ENCODE measurements at regions not wholly inside any gene's neighbourhood (a gene's known extent, or its start where the extent isn't known, plus 50 kb on each side); places are given as distances from the start of the nearest gene placed in this dataset.

GRCh38 chr7:15018981-15019380 lies 116.4 kb upstream of the DGKB start:
- Histone ChIP-seq H3K4me3 (ENCODE audit: insufficient read depth, low read depth, low read length) (no peak overlapping the region), H3K9me3 (ENCODE audit: control insufficient read depth, insufficient read depth, low read length) (no peaks in the 10 kb centered on the region), H2AK5ac (ENCODE audit: low read depth, low read length) (no peak overlapping the region), H2BK20ac (ENCODE audit: low read depth, low read length) (no peak overlapping the region), H3K9me1 (ENCODE audit: insufficient read depth, low read length) (no peaks in the 10 kb centered on the region), H4K8ac (ENCODE audit: low read depth in 2 of 2, low read length in 2 of 2) (no peak overlapping the region), H3K27ac (ENCODE audit: insufficient read depth, low read length) (no peak overlapping the region), H3K4me2 (ENCODE audit: low read depth, low read length) (no peak overlapping the region), H3K18ac (ENCODE audit: low read depth, low read length) (no peak overlapping the region), H3K36me3 (ENCODE audit: control insufficient read depth, insufficient read depth, low read length) (no peaks in the 10 kb centered on the region), H4K91ac (ENCODE audit: insufficient read depth, low read depth, low read length) (no peak overlapping the region), H2BK15ac (ENCODE audit: low read depth, low read length) (no peak overlapping the region), H3K23ac (ENCODE audit: low read depth, low read length) (no peak overlapping the region), H4K20me1 (ENCODE audit: insufficient read depth, low read length) (no peaks in the 10 kb centered on the region), H4K5ac (ENCODE audit: low read depth, low read length) (no peak overlapping the region), H3K4me1 (ENCODE audit: control insufficient read depth, insufficient read depth, low read length) (no peaks in the 10 kb centered on the region), H2BK5ac (ENCODE audit: low read depth, low read length, poor library complexity, severe bottlenecking) (no peak overlapping the region), H2AFZ (replicated peaks; ENCODE audit: low read length, poor library complexity) (no peak overlapping the region), H2AK9ac (replicated peaks; ENCODE audit: low read depth, low read length, poor library complexity) (no peak overlapping the region), H3K14ac (replicated peaks; ENCODE audit: low read depth, low read length) (no peak overlapping the region), H2BK120ac (ENCODE audit: low read depth, low read length) (no peak overlapping the region), H3K56ac (ENCODE audit: extremely low read depth, insufficient read depth, low read length) (no peak overlapping the region), H3K4ac (ENCODE audit: low read depth, low read length) (no peak overlapping the region), H3K27me3 (ENCODE audit: control insufficient read depth, insufficient read depth, low read length) (no peaks in the 10 kb centered on the region), H3K79me1 (ENCODE audit: low read depth in 1 of 2, low read length in 2 of 2) (no peaks in the 10 kb centered on the region), H3K9ac (ENCODE audit: low read depth, low read length) (no peak overlapping the region)
- no peak for ATAC-seq (ENCODE audit: low read depth)
- no CpG with 5 or more reads among the region's 2 CpGs for WGBS, 2 experiments (ENCODE audit: extremely low coverage in 2 of 2, insufficient read length in 1 of 2)
- TF ChIP-seq POLR2A (IDR thresholded peaks at IDR 0.05; ENCODE audit: low read depth, low read length) (no peak), NFE2L2 (IDR thresholded peaks at IDR 0.05; ENCODE audit: low read depth, low read length) (no peak), RCOR1 (IDR thresholded peaks at IDR 0.05; ENCODE audit: insufficient replicate concordance, low read length) (no peak), FOS (IDR thresholded peaks at IDR 0.05; ENCODE audit: low read depth, low read length) (no peak), ELK1 (IDR thresholded peaks at IDR 0.05; ENCODE audit: borderline replicate concordance, low read depth, low read length) (no peak), RAD21 (IDR thresholded peaks at IDR 0.05; ENCODE audit: low read length) (no peak), RFX5 (IDR thresholded peaks at IDR 0.05; ENCODE audit: low read depth, low read length) (no peak), CHD1 (IDR thresholded peaks at IDR 0.05; ENCODE audit: low read depth, low read length) (no peak), SMC3 (IDR thresholded peaks at IDR 0.05; ENCODE audit: low read depth, low read length) (no peak), CEBPB (IDR thresholded peaks at IDR 0.05; ENCODE audit: low read depth, low read length) (no peak), MXI1 (IDR thresholded peaks at IDR 0.05; ENCODE audit: borderline replicate concordance, low read depth, low read length) (no peak), MAZ (IDR thresholded peaks at IDR 0.05; ENCODE audit: borderline replicate concordance, low read depth, low read length) (no peak), BHLHE40 (IDR thresholded peaks at IDR 0.05; ENCODE audit: low read depth, low read length) (no peak), MAFK (IDR thresholded peaks at IDR 0.05; ENCODE audit: low read depth, low read length) (no peak)
- TF ChIP-seq, protein P1, sequence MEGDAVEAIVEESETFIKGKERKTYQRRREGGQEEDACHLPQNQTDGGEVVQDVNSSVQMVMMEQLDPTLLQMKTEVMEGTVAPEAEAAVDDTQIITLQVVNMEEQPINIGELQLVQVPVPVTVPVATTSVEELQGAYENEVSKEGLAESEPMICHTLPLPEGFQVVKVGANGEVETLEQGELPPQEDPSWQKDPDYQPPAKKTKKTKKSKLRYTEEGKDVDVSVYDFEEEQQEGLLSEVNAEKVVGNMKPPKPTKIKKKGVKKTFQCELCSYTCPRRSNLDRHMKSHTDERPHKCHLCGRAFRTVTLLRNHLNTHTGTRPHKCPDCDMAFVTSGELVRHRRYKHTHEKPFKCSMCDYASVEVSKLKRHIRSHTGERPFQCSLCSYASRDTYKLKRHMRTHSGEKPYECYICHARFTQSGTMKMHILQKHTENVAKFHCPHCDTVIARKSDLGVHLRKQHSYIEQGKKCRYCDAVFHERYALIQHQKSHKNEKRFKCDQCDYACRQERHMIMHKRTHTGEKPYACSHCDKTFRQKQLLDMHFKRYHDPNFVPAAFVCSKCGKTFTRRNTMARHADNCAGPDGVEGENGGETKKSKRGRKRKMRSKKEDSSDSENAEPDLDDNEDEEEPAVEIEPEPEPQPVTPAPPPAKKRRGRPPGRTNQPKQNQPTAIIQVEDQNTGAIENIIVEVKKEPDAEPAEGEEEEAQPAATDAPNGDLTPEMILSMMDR (conservative IDR thresholded peaks at IDR 0.05; ENCODE audit: low read depth, low read length) = no peak
- TF ChIP-seq, protein P2, sequence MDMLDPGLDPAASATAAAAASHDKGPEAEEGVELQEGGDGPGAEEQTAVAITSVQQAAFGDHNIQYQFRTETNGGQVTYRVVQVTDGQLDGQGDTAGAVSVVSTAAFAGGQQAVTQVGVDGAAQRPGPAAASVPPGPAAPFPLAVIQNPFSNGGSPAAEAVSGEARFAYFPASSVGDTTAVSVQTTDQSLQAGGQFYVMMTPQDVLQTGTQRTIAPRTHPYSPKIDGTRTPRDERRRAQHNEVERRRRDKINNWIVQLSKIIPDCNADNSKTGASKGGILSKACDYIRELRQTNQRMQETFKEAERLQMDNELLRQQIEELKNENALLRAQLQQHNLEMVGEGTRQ (IDR thresholded peaks at IDR 0.05; ENCODE audit: low read depth, low read length) = no peak
- BruUV-seq (replicated peaks) = no TSS peak
- dilution Hi-C loops (cut with HindIII; ENCODE audit: low sequenced_read_pairs, unreplicated experiment) = no loop called here
- intact Hi-C loops (cut with micrococcal nuclease) = loop anchor here (5.0 kb wide), 1 partner anchor 1737 kb away; no protein-coding TSS in a partner anchor
- DNase-seq = no peak
- POLR2A ChIA-PET (ENCODE audit: unreplicated experiment) = no interaction called here
- CTCF ChIA-PET = no interaction called here
- in situ Hi-C loops (cut with MboI; ENCODE audit: low sequenced_read_pairs) = no loop called here

All from IMR-90 (cell line).